Motor neuron (in vitro differentiated cells): ENCODE measurements at regions not wholly inside any gene's neighbourhood (a gene's known extent, or its start where the extent isn't known, plus 50 kb on each side); places are given as distances from the start of the nearest gene placed in this dataset.
"Not testable (repeated sequence)": the region's sequence is repeated elsewhere in the genome, so short reads cannot be mapped to it uniquely, and the experiment has no call there.

ENCODE experiments used
- ATAC-seq, 8 experiments: fragments of 200-7000 bp; cut with Tn5 transposase; replicated peaks in 6 of 8; 2 replicates each; pipeline ENCODE4 v1.8.0; 2021; ENCODE audit warnings: mild to moderate bottlenecking in 8 of 8, moderate library complexity in 8 of 8
- H3K27ac ChIP-seq, 2 donors: fragments of 250-450 bp; sonication (Bioruptor Pico); 2 replicates each; pipeline ENCODE4 v1.9.0; 2021; ENCODE audit warnings: antibody characterized with exemption in 2 of 2, mild to moderate bottlenecking in 2 of 2, moderate library complexity in 1 of 2
- H3K4me1 ChIP-seq, 2 donors: fragments of 250-450 bp; sonication (Bioruptor Pico); replicated peaks in 1 of 2; 2 replicates each; pipeline ENCODE4 v1.6.1; 2021; ENCODE audit warnings: antibody characterized with exemption in 2 of 2, mild to moderate bottlenecking in 2 of 2, moderate library complexity in 1 of 2
- H3K4me3 ChIP-seq, 5 donors: fragments of 250-450 bp; sonication (Bioruptor Pico); 2 replicates each; pipeline ENCODE4 v1.9.0; 2021; ENCODE audit warnings: antibody characterized with exemption in 5 of 5, mild to moderate bottlenecking in 5 of 5, moderate library complexity in 4 of 5
- WGBS, 10 experiments: fragments of 450-650 bp; shearing (Covaris generic); methylation state at CpG; one replicate each; pipeline ENCODE4 v1.0.0; 2022; 5-methylcytosine and 5-hydroxymethylcytosine counted together
- in situ Hi-C, 9 experiments: fragments of 400-800 bp; cut with MboI; loops; one replicate each; pipeline ENCODE4 v1.15.0; 2021; ENCODE audit warnings: low sequenced_read_pairs in 9 of 9, low pct_unique_long_range_greater_than_20kb in 2 of 9; ENCODE audit not compliant: unreplicated experiment in 9 of 9

DNA sequence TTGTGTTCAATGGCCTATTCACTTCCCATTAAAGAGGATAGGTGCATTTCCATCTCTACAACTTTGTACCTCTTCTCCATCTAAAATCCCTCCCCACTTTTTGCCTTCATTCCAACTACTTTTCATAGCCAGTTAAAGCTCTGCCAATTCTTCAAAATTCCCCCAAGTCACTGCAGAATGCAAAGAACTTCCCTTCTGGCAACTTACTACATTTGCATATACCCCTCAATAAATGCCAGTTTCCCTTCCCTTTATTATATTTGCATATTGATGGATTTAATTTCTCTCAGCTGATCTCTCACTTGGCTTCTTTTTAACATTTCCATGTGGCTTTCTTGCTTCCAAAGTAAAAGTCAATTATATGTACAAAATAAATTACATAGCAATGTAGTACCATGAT, 393.4 kb downstream of the HACE1 start:
- in situ Hi-C loops: no loop called here
- ATAC-seq: no peak
- no peak overlapping the region for H3K4me3 ChIP-seq
- H3K4me1 ChIP-seq: no peaks in the 10 kb centered on the region
- H3K27ac ChIP-seq: no peak overlapping the region

DNA sequence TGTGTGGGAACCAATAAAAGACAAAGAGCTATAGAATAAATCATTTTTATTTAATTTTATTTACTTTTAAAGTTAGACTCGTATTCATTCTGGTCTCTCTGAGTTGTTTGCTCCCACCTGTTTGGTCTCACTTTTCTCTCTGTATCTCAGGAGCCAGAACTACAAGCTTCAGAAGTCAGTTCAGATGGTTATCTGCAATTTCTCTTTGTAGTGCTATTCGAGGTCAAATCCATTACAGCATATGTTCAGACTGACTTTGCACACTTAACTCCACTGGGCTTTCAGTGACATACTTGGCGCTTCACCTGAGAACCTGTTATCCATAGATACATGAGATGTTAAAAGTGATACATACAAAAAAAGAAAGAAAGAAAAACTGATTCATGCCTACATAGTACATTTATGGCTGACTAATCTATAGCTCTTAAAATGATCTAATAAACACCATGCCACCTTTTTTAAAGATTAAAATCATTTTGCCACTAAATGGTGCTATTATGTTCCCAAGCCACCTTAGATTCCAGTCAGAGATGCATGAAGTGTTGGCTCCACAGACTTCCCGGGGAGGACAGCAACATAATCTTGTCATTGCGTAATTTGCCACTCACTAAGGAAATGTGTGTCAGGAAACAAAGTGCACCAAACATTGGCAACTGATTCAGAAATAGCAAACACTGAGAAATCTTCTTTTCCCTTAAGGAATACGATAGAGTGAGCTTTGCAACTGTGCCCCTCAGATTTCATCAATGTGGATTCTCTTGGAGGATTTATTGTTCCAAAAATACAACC, 396.7 kb downstream of the HACE1 start:
- Histone ChIP-seq H3K4me3 (no peak overlapping the region), H3K4me1 (no peaks in the 10 kb centered on the region), H3K27ac (no peak overlapping the region)
- WGBS, 10 experiments: 10 to 95% (median 76%) methylated on average over 2 to 6 of the region's 6 CpGs
- in situ Hi-C loops: no loop called here
- ATAC-seq: no peak

DNA sequence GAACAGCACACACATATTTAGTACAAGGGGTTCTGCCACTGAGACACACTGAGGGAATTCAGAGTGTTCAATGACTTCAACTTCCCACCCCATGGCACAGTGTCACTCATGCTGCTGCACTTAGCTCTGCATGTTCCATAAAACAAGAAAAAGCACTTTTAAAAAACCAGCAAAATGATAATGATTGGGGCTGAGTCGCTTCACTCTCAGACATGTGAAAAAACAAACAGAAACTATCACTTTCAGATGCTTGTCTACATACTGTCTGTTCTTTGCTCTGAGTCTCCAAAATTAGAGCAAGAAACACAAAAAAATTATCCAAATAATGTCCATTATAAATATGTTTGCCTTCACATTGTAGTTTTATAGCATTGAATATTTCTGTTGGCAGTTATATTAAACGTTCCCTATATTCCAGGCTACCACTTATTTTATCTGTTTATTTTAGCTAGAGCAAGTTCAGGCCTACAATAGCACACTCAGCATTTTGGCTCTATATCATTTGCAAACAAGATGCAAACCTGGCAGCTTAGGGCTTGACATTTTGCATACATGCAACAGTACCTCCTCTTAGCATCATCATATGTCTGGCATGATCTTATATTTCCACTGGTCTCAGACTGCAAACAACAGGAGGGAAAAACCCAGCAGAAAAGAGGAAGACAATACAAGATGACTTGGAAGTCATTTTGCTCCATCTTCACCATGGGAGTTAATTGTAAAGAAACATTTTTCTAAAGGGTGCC, 398.8 kb downstream of the HACE1 start:
- H3K27ac ChIP-seq: no peak overlapping the region
- peak in 3 of 8 experiments; percentile 44 to 76 (median 49) for ATAC-seq
- in situ Hi-C loops: no loop called here
- H3K4me3 ChIP-seq: no peak overlapping the region
- 0 to 67% (median 58%) methylated on average over 1 to 2 of the region's 2 CpGs; no CpG with 5 or more reads in 2 of the 10 experiments for WGBS, 10 experiments
- no peaks in the 10 kb centered on the region for H3K4me1 ChIP-seq

DNA sequence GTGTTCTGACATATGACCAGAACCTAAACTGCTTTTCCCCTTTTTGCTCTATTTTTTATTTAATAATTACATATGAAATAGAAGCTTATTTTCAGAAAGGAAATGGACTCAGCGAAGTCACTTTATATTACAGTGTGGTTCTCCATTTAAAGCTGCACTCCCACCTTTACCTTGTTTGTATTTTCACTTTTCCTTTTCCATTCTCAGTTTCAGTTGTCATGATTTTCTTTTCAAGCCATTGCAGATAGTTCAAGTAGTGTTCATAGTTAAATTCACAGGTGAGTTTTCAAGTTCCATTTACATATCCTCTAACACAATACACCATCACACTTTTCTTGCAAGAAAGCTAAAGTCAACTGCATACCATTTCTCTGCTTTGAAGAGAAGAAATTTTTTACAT, 400.2 kb downstream of the HACE1 start:
- WGBS, 10 experiments: 25 to 100% (median 75%) methylated on average over 1 of the region's 1 CpG; no CpG with 5 or more reads in 1 of the 10 experiments
- no peak for ATAC-seq
- Histone ChIP-seq H3K4me3 (no peak overlapping the region), H3K4me1 (no peaks in the 10 kb centered on the region), H3K27ac (no peak overlapping the region)
- in situ Hi-C loops: no loop called here

DNA sequence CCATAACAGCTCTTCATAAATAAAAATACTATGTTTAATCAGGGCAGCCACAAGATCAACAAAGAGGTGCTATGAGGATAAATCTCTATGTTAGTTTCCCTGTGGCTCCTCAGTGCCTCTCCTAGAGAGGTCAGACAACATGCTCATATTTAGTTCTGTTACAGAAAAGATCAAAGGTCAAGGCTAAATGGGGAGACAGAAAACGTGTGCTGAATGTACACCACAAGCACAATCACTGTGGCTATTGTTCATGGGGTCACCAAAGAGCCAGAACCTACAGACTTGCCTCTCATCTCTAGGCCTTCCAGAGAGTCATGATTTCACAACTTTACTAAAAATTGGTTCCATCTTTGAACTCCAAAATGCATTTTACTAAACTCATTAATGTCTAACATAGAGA, 409.8 kb downstream of the HACE1 start:
- ATAC-seq: no peak
- no peak overlapping the region for H3K4me3 ChIP-seq
- in situ Hi-C loops: no loop called here
- 0 to 43% (median 10%) methylated on average over 1 of the region's 1 CpG; no CpG with 5 or more reads in 2 of the 10 experiments for WGBS, 10 experiments
- no peak overlapping the region for H3K27ac ChIP-seq
- peaks cover 0 to 5% of the 10 kb centered on the region in 2 donors for H3K4me1 ChIP-seq

DNA sequence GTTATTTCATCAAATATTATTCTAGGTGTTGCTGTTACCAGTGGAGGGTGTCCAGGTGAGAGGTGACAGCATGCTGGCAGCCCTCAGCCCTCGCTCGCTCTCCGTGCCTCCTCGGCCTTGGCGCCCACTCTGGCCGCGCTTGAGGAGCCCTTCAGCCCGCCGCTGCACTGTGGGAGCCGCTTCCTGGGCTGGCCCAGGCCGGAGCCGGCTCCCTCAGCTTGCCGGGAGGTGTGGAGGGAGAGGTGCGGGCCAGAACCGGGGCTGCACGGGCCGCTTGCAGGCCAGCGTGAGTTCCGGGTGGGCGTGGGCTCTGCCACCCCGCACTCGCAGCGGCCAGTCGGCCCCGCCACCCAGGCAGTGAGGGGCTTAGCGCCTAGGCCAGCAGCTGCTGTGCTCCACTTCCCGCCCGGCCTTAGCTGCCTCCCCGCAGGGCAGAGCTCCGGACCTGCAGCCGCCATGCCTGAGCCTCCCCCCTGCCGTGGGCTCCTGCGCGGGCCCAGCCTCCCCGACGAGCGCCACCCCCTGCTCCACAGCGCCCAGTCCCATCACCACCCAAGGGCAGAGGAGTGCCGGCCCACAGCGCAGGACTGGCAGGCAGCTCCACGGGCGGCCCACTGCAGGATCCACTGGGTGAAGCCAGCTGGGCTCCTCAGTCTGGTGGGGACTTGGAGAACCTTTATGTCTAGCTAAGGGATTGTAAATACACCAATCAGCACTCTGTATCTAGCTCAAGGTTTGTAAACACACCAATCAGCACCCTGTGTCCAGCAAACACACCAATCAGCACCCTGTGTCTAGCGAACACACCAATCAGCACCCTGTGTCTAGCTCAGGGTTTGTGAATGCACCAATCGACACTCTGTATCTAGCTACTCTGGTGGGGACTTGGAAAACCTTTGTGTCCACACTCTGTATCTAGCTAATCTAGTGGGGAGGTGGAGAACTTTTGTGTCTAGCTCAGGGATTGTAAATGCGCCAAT, 413.3 kb downstream of the HACE1 start:
- ATAC-seq, H3K4me3 ChIP-seq, H3K4me1 ChIP-seq, in situ Hi-C loops, H3K27ac ChIP-seq: not testable (repeated sequence)
- 60 to 100% (median 85%) methylated on average over 2 to 21 of the region's 45 CpGs; no CpG with 5 or more reads in 2 of the 10 experiments for WGBS, 10 experiments

DNA sequence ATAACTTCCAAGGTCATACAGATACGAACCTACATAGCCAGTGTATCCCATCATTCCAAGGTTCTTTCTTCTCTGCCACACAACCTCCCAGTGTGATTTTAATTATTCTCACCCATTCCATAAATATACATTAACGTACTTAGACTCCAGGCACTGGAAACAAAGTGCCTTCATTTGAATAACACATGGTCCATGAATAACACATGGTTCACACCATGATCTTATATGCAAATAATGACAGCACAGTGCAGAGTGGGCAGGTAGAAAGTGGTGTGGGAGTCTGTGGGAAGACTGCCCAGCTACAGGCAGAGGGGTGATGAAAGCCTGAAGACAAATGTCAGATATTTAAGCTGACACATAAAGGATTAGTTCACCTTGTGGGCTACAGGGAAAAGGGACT, 425.2 kb downstream of the HACE1 start:
- Histone ChIP-seq H3K4me3 (no peak overlapping the region), H3K4me1 (peaks cover 0 to 4% of the 10 kb centered on the region in 2 donors), H3K27ac (no peak overlapping the region)
- peak in 6 of 8 experiments; percentile 22 to 84 (median 72) for ATAC-seq
- in situ Hi-C loops: no loop called here
- 0 to 59% (median 33%) methylated on average over 1 to 2 of the region's 2 CpGs; no CpG with 5 or more reads in 1 of the 10 experiments for whole genome bisulfite sequencing, 10 experiments

DNA sequence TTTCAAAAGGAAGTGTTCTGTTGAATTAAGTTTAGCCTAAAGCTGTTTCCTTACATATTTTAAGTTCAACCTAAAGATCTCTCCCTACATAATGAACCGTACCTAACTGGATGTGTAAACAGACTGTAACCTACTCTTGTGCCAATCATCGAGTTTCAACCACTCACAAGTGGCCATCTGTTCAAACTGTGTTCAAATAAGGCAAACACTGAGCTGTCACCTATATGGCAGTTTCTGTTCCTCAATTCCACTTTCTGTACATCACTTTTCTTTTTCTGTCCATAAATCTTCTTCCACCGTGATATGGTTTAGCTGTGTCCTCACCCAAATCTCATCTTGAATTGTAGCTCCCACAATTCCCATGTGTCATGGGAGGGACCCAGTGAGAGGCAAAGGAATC, 428.6 kb downstream of the HACE1 start:
- WGBS, 10 experiments: 0 to 95% (median 83%) methylated on average over 1 to 3 of the region's 3 CpGs; no CpG with 5 or more reads in 3 of the 10 experiments
- no peak overlapping the region for H3K27ac ChIP-seq
- ATAC-seq: no peak
- in situ Hi-C loops: no loop called here
- H3K4me1 ChIP-seq: peaks cover 0 to 2% of the 10 kb centered on the region in 2 donors
- no peak overlapping the region for H3K4me3 ChIP-seq

DNA sequence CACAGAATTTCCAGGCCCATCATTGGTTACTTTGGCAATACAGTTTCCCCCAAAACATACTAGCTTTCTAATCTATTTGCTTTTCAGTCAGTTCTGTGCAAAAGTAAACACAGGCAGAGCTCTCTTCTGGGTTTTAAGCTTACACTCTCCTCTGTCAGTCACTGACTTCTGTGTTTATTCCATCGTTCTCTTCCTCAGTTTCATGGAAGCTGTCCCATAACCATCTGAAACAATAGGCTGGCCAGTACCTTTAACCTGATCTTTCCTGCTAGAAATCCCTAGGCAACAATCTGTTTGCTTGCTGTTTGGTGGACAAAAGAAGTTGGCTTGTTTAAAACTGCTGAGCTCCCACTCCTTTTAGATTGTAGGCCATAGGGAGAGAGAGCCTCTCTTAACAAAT, 431.5 kb downstream of the HACE1 start:
- peak in 1 of 8 experiments; percentile 90 for ATAC-seq
- H3K27ac ChIP-seq: no peak overlapping the region
- H3K4me1 ChIP-seq: no peaks in the 10 kb centered on the region
- H3K4me3 ChIP-seq: no peak overlapping the region
- in situ Hi-C loops: no loop called here
- WGBS, 10 experiments: 14 to 71% (median 55%) methylated on average over 1 of the region's 1 CpG; no CpG with 5 or more reads in 4 of the 10 experiments

DNA sequence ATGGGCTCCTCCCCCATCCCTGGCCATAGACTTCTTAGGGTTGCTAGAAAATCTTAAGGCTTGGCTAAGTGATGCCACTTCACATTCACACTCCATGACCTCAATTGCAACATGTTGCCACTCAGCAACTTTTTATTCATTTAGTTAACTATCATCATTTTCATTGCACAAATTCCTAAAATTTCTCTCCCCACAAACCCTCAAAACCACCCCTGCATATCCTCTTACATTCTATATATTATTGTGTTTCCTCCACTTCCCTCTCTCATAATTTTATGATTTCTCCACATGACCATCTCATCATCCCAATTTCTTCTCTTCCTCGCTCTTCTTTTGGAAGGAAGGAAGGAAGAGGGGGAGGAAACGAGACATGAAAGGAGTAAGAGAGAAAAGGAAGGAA, 436.0 kb downstream of the HACE1 start:
- 0 to 100% (median 52%) methylated on average over 1 to 2 of the region's 2 CpGs; no CpG with 5 or more reads in 4 of the 10 experiments for WGBS, 10 experiments

DNA sequence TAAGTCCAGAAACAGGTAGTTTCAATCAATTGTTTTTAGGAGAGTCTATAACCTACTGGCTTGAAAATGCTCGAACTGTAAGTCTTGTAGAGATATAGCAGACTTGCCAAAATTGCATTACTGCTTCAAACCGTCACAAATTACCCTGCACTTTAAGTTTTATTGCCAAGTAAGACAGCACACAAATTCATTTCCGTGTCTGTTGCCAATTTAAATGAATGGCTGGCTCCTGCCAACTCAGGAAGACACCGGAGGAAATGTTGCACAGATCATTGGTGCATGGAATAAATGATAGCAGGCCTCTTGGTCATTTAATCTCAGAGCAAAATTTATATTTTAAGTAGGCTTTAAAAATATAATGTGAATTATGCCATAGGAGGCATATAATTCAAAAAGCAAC, 438.1 kb downstream of the HACE1 start:
- in situ Hi-C loops: no loop called here
- no peak for ATAC-seq
- WGBS, 10 experiments: 0 to 100% (median 66%) methylated on average over 1 to 4 of the region's 4 CpGs; no CpG with 5 or more reads in 1 of the 10 experiments
- Histone ChIP-seq H3K27ac (no peak overlapping the region), H3K4me1 (no peaks in the 10 kb centered on the region), H3K4me3 (no peak overlapping the region)

More for the DNA sequence above, 436.0 kb downstream of the HACE1 start:
- ATAC-seq: no peak
- Histone ChIP-seq H3K4me1 (no peaks in the 10 kb centered on the region), H3K27ac (no peak overlapping the region), H3K4me3 (no peak overlapping the region)
- in situ Hi-C loops: no loop called here

DNA sequence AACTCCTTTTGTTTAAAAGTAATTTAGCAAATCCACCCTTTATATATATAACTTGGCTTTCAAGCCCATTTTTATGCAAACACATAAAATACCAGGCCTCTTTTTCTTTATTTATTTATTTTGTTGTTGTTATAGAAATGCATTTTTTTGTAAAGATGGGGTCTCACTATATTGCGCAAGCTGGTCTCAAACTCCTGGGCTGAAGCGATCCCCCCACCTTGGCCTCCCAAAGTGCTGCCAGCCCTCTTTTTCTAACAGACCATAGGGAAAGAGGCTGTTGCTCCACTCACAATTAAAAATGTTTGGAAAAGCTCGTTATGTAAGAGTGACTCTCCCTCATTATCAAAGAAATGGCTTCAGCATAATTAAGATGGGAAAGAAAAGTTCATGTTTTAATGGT, 440.9 kb downstream of the HACE1 start:
- Histone ChIP-seq H3K27ac (no peak overlapping the region), H3K4me1 (no peaks in the 10 kb centered on the region), H3K4me3 (no peak overlapping the region)
- no peak for ATAC-seq
- in situ Hi-C loops: no loop called here
- 40 to 100% (median 91%) methylated on average over 1 to 3 of the region's 3 CpGs; no CpG with 5 or more reads in 1 of the 10 experiments for WGBS, 10 experiments

DNA sequence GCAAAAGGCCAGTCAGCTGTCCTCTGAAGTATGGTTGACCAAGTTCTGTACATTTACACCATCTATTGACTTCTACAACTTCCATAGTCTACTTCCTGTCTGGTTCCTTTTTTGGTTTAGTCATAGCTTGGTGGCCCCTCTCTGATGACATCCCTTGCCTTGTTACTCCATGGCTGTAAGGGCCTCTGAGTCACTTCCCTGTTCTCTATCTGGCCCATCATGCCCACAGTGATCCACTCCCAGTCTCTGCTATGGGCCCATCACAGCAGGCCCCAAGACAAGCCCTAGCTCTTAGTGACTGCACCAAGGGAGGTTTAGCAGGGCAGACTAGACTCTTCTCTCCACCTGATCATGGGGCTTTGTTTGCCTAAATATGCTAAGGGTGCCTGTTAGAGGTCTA, 441.6 kb downstream of the HACE1 start:
- no peak for ATAC-seq

More for the DNA sequence above, 441.6 kb downstream of the HACE1 start:
- Histone ChIP-seq H3K4me1 (no peaks in the 10 kb centered on the region), H3K4me3 (no peak overlapping the region), H3K27ac (no peak overlapping the region)
- in situ Hi-C loops: no loop called here
